ENCODE measurements at regions not wholly inside any gene's neighbourhood (a gene's known extent, or its start where the extent isn't known, plus 50 kb on each side); places are given as distances from the start of the nearest gene placed in this dataset.

DNA sequence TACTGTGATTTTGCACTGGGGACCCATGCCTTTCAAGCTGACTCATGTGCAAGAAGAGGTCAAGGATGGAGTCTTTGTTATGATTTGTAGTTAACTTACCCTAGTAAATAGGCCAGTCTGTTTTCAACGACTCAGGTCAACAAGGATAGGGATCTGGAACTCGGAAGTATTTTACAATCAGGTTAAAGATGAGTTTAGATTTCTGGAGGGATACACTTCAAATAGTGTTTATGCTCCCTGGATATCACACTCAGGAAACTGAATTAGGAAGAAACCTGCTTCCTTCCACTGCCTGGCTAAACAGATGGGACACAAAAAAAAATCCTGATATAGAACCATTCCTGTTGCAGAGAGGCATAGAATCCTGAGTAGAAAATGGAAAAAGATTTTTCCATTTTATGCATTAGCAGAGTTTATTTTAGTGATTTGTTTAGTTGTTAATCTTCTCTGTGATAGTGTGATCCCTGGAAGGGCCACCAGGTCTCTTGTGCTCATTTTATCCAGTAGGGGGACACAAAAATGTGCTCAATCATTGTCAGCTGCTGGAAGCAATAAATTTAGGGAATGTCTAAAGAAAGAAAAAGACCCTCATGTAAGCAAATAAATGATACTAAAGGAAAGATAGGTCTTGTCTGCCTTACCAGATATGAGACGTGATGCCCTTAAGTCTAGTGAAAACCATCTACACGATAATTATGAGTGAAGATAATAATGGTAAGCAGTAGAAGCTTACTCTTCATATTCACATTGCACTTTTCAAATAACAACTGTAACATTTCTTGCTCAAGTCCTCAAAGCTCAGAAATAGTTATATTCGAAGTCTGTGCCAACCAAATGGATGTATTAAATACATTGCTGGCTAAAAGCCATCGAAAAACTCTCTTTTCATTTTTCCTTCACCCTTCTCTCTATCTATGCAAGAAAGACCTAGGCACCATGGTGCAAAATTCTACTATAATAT, 452.1 kb upstream of the KCNMB2 start:
- Histone ChIP-seq H3K79me2 (ENCODE audit: insufficient read depth, low read length) (no peaks in the 10 kb centered on the region), H3K9ac (ENCODE audit: insufficient read depth, low read depth, low read length) (no peak overlapping the region), H4K20me1 (ENCODE audit: insufficient read depth, low read length) (no peaks in the 10 kb centered on the region), H3K4me1 (ENCODE audit: insufficient read depth, low read length) (peaks cover 19% of the 10 kb centered on the region), H2AFZ (ENCODE audit: low read length) (no peak overlapping the region), H3K4me3 (replicated peaks in 1 of 3; ENCODE audit: insufficient read depth in 1 of 3, low read depth in 2 of 3, low read length in 3 of 3) (no peak overlapping the region), H3K4me2 (ENCODE audit: low read depth, low read length) (no peak overlapping the region), H3K36me3 (replicated peaks in 1 of 2; ENCODE audit: control insufficient read depth in 1 of 2, insufficient read depth in 2 of 2, low read length in 2 of 2) (no peaks in the 10 kb centered on the region; a peak in 1 of 5 replicates), H3K9me3 (ENCODE audit: low read length) (no peaks in the 10 kb centered on the region), H3K27me3 (ENCODE audit: control insufficient read depth in 1 of 2, insufficient read depth in 2 of 2, low read length in 2 of 2) (no peaks in the 10 kb centered on the region), H3K27ac (ENCODE audit: extremely low read length, insufficient read depth, low read length) (no peak overlapping the region)
- FAIRE-seq (no peak), ATAC-seq (peak; percentile 89), DNase-seq (ENCODE audit: low spot score) (peak; percentile 10)
- TF ChIP-seq THAP11 (CRISPR knock-in tag; IDR thresholded peaks at IDR 0.05) (no peak), ZNF138 (CRISPR knock-in tag; IDR thresholded peaks at IDR 0.05; ENCODE audit: low read depth) (no peak)
- in situ Hi-C loops (cut with HindIII; ENCODE audit: extremely low pct_ligation_motif_present, low pct_unique_long_range_greater_than_20kb) (no loop called here), intact Hi-C loops (cut with micrococcal nuclease; ENCODE audit: unreplicated experiment) (loop anchor here (10.0 kb wide), 1 partner anchor 301 kb away; no protein-coding TSS in a partner anchor)
- POLR2A ChIA-PET = no interaction called here
- CTCF ChIA-PET (ENCODE audit: low intra/inter-chr PET ratio, low total read pairs) = no interaction called here
- BruUV-seq (replicated peaks) = no TSS peak
- 19% methylated on average over 6 of the region's 6 CpGs for WGBS (ENCODE audit: low lambda C conversion rate)

DNA sequence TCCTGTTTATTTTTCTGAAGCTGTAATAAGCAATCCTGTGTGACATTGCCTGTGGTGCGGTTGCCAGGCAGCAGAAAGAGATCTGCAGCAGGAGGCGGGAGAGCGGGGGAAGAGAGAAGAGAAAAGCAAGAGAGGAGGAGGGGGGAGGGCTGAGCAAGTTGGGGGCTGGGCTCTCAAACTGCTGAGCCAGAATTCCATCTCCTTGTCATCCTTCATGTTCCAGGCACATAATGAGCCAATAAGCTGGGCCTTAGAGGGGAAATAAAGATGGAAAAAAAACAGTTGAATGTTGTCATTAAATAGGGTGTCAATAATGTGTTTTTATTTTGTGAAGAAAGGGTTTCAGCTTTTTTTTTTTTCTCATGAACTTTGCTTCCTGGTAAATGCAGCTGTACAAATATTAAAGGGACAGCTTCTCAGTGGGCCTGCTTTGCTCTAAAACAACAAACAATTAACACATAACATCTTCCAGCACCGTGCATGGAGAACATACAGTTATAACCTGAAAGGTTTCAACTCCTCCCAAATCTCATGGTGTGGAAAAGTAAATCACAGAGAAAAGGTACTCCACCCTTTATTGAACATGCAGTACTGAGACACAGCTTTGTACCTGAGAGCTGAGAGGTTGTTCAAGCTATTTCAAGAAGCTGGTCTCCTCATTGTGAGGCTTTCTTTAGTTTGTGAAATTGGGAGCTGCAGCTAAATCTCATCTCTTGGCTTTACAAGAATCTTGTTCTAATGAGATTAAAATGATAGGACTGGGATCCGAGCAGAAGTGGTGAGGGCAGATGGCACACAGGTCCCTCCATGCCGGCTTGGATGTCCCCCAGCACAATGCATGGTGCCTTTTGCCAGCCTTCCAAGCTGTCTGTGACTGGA, 451.1 kb upstream of the KCNMB2 start:
- no peaks in the 10 kb centered on the region; a peak in 1 of 5 replicates for H3K36me3 ChIP-seq (replicated peaks in 1 of 2; ENCODE audit: control insufficient read depth in 1 of 2, insufficient read depth in 2 of 2, low read length in 2 of 2)
- no peaks in the 10 kb centered on the region for H3K27me3 ChIP-seq (ENCODE audit: control insufficient read depth in 1 of 2, insufficient read depth in 2 of 2, low read length in 2 of 2)
- H3K9ac ChIP-seq (ENCODE audit: insufficient read depth, low read depth, low read length) = no peak overlapping the region
- DNase-seq (ENCODE audit: low spot score) (peak; percentile 9), ATAC-seq (peak; percentile 87), FAIRE-seq (no peak)
- H3K4me1 ChIP-seq (ENCODE audit: insufficient read depth, low read length) = peaks cover 19% of the 10 kb centered on the region
- 12% methylated on average over 6 of the region's 6 CpGs for WGBS (ENCODE audit: low lambda C conversion rate)
- CTCF ChIA-PET (ENCODE audit: low intra/inter-chr PET ratio, low total read pairs) = no interaction called here
- intact Hi-C loops (cut with micrococcal nuclease; ENCODE audit: unreplicated experiment) = loop anchor here (10.0 kb wide), 1 partner anchor 300 kb away; no protein-coding TSS in a partner anchor
- no peak overlapping the region for H3K27ac ChIP-seq (ENCODE audit: extremely low read length, insufficient read depth, low read length)
- H3K4me2 ChIP-seq (ENCODE audit: low read depth, low read length) = peak overlapping the region; percentile 36; the same call in 1 of the 2 replicates
- H3K79me2 ChIP-seq (ENCODE audit: insufficient read depth, low read length) = no peaks in the 10 kb centered on the region
- in situ Hi-C loops (cut with HindIII; ENCODE audit: extremely low pct_ligation_motif_present, low pct_unique_long_range_greater_than_20kb) = no loop called here
- no peak overlapping the region for H2AFZ ChIP-seq (ENCODE audit: low read length)
- H4K20me1 ChIP-seq (ENCODE audit: insufficient read depth, low read length) = no peaks in the 10 kb centered on the region
- POLR2A ChIA-PET = no interaction called here
- H3K9me3 ChIP-seq (ENCODE audit: low read length) = no peaks in the 10 kb centered on the region
- no peak overlapping the region for H3K4me3 ChIP-seq (replicated peaks in 1 of 3; ENCODE audit: insufficient read depth in 1 of 3, low read depth in 2 of 3, low read length in 3 of 3)
- no TSS peak for BruUV-seq (replicated peaks)
- TF ChIP-seq, protein P1, sequence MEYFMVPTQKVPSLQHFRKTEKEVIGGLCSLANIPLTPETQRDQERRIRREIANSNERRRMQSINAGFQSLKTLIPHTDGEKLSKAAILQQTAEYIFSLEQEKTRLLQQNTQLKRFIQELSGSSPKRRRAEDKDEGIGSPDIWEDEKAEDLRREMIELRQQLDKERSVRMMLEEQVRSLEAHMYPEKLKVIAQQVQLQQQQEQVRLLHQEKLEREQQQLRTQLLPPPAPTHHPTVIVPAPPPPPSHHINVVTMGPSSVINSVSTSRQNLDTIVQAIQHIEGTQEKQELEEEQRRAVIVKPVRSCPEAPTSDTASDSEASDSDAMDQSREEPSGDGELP (IDR thresholded peaks at IDR 0.05; ENCODE audit: borderline replicate concordance, low read depth) = peak; percentile 59
- TF ChIP-seq KLF15 (CRISPR knock-in tag; IDR thresholded peaks at IDR 0.05; ENCODE audit: borderline replicate concordance) (no peak), ZNF260 (CRISPR knock-in tag; IDR thresholded peaks at IDR 0.05; ENCODE audit: borderline replicate concordance, low read depth) (no peak), KMT2B (CRISPR knock-in tag; IDR thresholded peaks at IDR 0.05) (no peak)
- TF ChIP-seq, protein P2, sequence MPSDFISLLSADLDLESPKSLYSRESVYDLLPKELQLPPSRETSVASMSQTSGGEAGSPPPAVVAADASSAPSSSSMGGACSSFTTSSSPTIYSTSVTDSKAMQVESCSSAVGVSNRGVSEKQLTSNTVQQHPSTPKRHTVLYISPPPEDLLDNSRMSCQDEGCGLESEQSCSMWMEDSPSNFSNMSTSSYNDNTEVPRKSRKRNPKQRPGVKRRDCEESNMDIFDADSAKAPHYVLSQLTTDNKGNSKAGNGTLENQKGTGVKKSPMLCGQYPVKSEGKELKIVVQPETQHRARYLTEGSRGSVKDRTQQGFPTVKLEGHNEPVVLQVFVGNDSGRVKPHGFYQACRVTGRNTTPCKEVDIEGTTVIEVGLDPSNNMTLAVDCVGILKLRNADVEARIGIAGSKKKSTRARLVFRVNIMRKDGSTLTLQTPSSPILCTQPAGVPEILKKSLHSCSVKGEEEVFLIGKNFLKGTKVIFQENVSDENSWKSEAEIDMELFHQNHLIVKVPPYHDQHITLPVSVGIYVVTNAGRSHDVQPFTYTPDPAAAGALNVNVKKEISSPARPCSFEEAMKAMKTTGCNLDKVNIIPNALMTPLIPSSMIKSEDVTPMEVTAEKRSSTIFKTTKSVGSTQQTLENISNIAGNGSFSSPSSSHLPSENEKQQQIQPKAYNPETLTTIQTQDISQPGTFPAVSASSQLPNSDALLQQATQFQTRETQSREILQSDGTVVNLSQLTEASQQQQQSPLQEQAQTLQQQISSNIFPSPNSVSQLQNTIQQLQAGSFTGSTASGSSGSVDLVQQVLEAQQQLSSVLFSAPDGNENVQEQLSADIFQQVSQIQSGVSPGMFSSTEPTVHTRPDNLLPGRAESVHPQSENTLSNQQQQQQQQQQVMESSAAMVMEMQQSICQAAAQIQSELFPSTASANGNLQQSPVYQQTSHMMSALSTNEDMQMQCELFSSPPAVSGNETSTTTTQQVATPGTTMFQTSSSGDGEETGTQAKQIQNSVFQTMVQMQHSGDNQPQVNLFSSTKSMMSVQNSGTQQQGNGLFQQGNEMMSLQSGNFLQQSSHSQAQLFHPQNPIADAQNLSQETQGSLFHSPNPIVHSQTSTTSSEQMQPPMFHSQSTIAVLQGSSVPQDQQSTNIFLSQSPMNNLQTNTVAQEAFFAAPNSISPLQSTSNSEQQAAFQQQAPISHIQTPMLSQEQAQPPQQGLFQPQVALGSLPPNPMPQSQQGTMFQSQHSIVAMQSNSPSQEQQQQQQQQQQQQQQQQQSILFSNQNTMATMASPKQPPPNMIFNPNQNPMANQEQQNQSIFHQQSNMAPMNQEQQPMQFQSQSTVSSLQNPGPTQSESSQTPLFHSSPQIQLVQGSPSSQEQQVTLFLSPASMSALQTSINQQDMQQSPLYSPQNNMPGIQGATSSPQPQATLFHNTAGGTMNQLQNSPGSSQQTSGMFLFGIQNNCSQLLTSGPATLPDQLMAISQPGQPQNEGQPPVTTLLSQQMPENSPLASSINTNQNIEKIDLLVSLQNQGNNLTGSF (CRISPR knock-in tag; IDR thresholded peaks at IDR 0.05) = no peak
- TF ChIP-seq, protein P3, sequence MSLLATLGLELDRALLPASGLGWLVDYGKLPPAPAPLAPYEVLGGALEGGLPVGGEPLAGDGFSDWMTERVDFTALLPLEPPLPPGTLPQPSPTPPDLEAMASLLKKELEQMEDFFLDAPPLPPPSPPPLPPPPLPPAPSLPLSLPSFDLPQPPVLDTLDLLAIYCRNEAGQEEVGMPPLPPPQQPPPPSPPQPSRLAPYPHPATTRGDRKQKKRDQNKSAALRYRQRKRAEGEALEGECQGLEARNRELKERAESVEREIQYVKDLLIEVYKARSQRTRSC (CRISPR knock-in tag; IDR thresholded peaks at IDR 0.05; ENCODE audit: low read depth) = no peak
